HG02571 (cell line): ENCODE measurements at regions not wholly inside any gene's neighbourhood (a gene's known extent, or its start where the extent isn't known, plus 50 kb on each side); places are given as distances from the start of the nearest gene placed in this dataset.

Source experiments
- ATAC-seq: cut with Tn5 transposase; IDR thresholded peaks from one replicate; pipeline ENCODE4 v1.9.1; 2021; ENCODE audit warnings: mild to moderate bottlenecking, moderate library complexity; ENCODE audit not compliant: unreplicated experiment

DNA sequence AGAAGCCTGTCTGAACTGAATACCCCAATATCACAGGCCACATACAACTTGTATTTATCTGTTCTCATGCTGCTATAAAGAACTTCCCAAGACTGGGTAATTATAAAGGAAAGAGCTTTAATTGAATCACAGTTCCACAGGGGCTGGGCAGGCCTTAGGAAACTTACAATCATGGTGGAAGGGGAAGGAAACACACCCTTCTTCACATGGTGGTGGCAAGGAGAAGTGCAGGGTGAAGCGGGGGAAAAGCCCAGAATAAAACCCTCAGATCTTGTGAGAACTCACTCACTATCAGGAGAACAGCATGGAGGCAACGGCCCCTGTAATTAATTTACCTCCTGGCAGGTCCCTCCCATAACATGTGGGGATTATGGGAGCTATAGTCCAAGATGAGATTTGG lies 50.3 kb upstream of the FNDC1 start:
- no peak for ATAC-seq

- no peak for ATAC-seq
These were observed 51.6 kb upstream of the FNDC1 start for GRCh38 chr6:159117563-159117962.

DNA sequence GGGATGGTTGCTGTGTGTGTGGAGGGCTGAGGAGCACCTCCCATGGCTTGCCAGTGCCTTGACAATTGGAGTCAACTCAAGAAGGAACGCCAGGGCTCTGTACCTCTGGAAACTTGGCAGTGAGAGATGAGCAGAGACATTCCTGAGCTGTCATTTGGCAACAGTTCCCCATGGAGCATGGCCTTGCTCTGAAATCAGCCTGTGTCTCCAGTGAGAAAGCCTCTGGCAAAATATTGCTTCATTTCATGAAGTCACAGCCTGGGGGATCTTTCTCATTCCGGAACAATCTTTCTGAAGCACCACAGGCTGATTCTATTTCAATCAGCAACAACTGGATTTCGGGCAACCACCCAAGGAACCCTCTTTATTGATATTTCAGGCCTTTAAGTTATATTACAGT lies 52.2 kb upstream of the FNDC1 start:
- ATAC-seq: no peak

- no peak for ATAC-seq
These were observed 52.9 kb upstream of the FNDC1 start for GRCh38 chr6:159116343-159116742.

GRCh38 chr6:159114569-159114968 lies 54.6 kb upstream of the FNDC1 start:
- ATAC-seq: no peak

DNA sequence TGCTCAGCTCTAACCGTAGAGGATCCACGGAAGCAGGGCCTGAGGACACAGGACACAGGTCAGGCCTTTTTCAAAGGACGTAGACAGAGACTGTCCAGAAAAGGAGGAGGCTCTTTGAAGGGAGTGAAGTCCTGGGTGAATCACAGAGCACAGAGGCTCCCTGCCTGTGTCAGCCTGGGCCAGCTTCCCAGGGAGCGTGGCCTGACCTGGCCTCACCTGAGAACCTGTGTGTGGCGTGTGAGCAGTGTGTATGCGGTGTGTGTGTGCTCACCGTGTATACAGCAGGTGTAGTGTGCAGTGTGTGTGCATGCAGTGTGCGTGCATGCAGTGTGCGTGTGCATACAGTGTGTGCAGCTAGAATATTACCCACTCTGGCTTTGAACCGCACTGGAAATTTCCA lies 56.0 kb upstream of the FNDC1 start:
- ATAC-seq: no peak

GRCh38 chr6:159112714-159113113 lies 56.5 kb upstream of the FNDC1 start:
- no peak for ATAC-seq

DNA sequence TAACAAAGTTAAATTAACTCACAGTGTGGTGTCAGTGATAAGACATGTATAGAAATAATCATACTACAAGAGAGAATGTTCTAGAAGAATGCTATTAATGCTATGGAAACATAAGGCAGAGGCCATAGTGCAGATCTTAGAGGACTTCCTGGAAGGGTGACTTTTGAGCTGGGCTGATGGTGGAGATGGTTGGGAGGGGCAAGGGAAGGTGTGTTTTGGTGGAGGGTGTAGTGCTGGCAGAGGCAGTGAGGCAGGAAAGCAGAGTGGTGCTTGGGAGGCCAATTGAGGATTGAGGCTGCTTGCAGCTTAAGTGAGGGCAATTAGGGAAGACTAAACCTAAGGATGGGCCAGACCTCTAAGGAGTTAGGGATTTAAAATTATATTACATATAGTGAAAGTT lies 58.5 kb upstream of the FNDC1 start:
- no peak for ATAC-seq

GRCh38 chr6:159110013-159110412 lies 59.2 kb upstream of the FNDC1 start:
- no peak for ATAC-seq

GRCh38 chr6:159109391-159109790 lies 59.8 kb upstream of the FNDC1 start:
- ATAC-seq: no peak

- no peak for ATAC-seq
These were observed 60.7 kb upstream of the FNDC1 start for GRCh38 chr6:159108426-159108985.

DNA sequence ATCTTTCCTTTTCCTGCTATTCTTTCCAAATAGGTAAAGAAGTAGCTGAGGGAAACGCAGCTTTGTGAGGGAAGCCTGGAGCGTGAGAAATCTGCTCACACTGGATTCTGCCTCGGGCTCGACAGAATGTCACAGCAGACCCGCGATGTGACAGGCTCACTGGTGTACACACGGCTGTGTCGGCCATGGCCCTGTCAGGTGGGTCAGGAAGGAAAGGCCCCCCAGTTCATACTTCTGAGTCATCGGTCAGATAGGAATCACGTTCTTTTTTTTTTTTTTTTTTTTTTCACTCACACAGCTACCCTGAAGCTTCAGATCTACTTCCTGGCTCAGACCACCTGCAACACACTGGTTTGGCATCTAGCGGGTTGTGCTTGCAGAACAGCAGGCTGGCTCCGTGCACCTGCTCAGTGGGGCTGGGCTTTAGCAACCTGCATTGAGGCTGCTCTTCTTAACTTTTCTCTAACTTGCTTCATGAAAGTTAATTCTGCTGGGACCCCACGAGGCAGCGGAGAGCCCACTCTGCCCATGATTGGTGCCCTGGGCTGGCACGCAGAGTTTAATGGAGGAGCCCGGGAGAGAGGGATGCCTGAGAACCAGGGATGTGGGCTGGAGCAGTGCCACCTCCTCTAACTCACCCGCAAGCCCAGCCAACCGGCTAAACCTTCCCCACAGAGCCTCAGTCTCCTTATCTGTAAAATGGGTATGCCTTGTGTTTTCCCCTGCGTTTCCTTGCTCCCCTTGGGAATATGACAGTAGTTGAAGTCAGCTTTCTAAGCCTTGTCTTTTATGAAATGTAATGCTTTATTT lies 61.5 kb upstream of the FNDC1 start:
- ATAC-seq: no peak

DNA sequence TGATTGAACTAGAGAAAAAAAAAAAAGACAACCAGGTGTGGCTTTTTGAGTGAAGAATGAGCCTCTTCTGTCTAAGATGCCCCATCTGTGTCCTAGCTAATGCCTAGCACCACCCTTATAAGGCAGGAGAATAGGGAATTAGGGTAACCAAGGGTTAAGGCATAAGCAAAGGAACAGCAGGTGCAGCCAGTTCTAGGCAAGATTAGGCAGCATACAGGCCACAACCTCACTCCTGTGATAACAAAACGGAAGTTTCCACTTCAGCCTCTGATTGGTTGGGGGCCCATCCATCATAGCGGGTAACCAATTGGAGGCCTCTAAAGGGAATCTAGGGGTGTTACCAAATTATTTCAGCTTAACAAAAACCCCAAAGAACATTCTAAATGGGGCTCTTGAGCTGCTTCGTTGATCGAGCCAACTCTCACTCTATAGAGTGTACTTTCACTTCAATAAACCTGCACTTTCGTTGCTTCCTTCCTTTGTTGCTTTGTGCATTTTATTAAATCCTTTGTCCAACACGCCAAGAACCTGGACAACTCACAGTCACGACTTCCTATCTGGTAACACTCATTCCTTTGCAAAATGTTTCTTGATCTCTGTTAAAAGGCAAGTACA lies 61.9 kb upstream of the TAGAP start:
- ATAC-seq: peak; percentile 90

DNA sequence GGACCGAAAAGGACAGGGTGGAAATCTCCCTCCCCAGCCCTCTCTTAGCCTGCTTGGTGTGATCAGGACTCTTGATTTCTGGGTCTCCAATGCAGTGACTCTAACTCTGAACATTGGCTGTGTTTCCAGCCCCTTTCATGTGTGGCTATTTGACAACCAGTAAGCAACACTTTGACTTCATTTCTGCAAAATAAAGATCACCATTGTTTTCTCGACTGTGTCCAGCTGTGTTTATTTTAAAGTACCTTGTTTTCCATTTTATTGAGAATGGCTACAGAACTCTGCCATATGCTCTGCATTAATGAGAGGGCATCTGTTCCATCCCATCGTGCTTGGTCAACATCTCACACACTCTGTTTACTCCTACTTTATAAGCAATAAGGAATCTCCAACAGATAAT lies 60.9 kb upstream of the TAGAP start:
- no peak for ATAC-seq

DNA sequence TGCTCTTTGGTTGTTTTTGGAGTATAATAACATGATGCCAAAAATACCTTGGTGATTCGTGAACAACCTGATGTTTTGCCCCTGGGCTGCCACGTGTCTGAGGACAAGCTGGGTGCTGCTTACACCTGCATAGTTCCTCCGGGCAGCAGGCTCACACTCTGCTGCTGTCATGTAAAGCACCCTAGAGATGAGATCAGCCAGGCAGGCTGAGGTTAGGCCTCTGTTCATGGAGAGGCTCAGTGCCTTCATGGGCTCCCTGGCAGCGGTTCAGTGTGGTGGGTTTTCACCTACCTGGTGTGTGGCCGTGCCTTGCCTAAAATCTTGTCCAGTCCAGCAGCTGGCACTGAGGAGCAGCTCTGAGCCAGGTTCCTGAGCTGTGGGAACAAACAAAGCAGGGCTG lies 60.1 kb upstream of the TAGAP start:
- no peak for ATAC-seq

- ATAC-seq: no peak
These were observed 59.6 kb upstream of the TAGAP start for GRCh38 chr6:159104163-159104925.

DNA sequence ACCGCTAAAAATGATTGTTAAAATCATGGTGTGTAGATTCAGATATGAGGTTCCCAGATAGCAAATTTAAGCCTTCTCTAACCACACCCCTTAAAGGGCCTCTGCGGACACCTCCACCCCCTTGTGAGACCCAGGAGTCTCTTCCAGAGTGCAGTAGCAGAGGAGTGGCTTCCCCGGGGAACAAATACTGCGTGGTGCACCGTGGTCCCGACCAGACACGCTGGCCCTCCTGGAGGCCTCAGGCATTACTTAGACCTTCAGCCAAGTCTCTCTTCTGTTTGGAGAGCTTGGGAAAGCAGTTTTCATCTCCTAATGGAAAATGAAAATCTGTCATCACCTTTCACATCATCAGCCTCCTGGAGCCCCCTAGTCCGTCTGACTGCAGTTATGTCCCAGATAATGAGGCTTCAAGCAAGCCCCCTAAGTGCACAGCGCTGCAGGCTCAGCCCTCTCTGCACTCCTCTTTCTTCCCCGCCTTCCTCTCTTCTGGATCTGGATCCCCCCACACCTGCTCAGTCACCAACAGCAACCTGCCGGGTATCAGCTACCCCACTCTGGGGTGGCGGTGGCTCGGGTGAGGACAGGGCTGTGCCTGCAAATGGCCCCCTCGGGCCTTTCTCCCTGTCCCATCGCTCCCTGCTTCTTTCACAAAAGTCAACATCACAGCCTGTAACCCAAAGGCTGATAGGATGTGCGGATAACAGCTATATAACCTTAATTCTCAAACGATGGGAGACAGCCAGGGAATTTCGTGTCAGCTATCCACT lies 58.8 kb upstream of the TAGAP start:
- ATAC-seq: no peak

GRCh38 chr6:159102373-159103160 lies 57.8 kb upstream of the TAGAP start:
- no peak for ATAC-seq

GRCh38 chr6:159101656-159102055 lies 56.9 kb upstream of the TAGAP start:
- ATAC-seq: no peak
